HEK293 (cell line): ENCODE measurements at regions not wholly inside any gene's neighbourhood (a gene's known extent, or its start where the extent isn't known, plus 50 kb on each side); places are given as distances from the start of the nearest gene placed in this dataset.
"Not testable (repeated sequence)": the region's sequence is repeated elsewhere in the genome, so short reads cannot be mapped to it uniquely, and the experiment has no call there.

ENCODE experiments used
- CTCF ChIP-seq: fragments of 450-650 bp; formaldehyde crosslinking; IDR thresholded peaks from 2 replicates; pipeline ENCODE4 v1.5.1; 2016; ENCODE audit warnings: missing biosample characterization, missing genetic modification characterization
- YY1 ChIP-seq: fragments of 450-650 bp; formaldehyde crosslinking; IDR thresholded peaks from 2 replicates; pipeline ENCODE4 v1.5.1; 2018; ENCODE audit warnings: missing biosample characterization, missing genetic modification characterization
- ZBTB21 ChIP-seq: fragments of 450-650 bp; formaldehyde crosslinking; IDR thresholded peaks from 2 replicates; pipeline ENCODE4 v1.5.1; 2017; ENCODE audit warnings: missing biosample characterization, missing genetic modification characterization
- ZFP69B ChIP-seq: fragments of 450-650 bp; formaldehyde crosslinking; IDR thresholded peaks from 2 replicates; pipeline ENCODE4 v1.5.1; 2016; ENCODE audit warnings: missing biosample characterization, missing genetic modification characterization
- ZNF121 ChIP-seq: fragments of 450-650 bp; formaldehyde crosslinking; IDR thresholded peaks from 2 replicates; pipeline ENCODE4 v1.5.1; 2016; ENCODE audit warnings: missing biosample characterization, missing genetic modification characterization
- ZNF23 ChIP-seq: fragments of 450-650 bp; formaldehyde crosslinking; IDR thresholded peaks from 2 replicates; pipeline ENCODE4 v1.5.1; 2016; ENCODE audit warnings: missing biosample characterization, missing genetic modification characterization, borderline replicate concordance
- ZNF266 ChIP-seq: fragments of 450-650 bp; formaldehyde crosslinking; IDR thresholded peaks from 2 replicates; pipeline ENCODE4 v1.5.1; 2016; ENCODE audit warnings: missing biosample characterization, missing genetic modification characterization, low read depth
- ZNF274 ChIP-seq, 2 experiments: fragments of 200-500 bp in 1 of 2; fragments of 450-650 bp in 1 of 2; sonication (Bioruptor generic) in 1 of 2; formaldehyde crosslinking in 1 of 2; IDR thresholded peaks; 2 replicates each; pipeline versions ENCODE4 v1.5.1 to v1.6.1; 2014 to 2016; ENCODE audit warnings: borderline replicate concordance in 1 of 2, inconsistent platforms in 1 of 2, low read length in 1 of 2, missing biosample characterization in 1 of 2, missing genetic modification characterization in 1 of 2
- ZNF302 ChIP-seq: fragments of 450-650 bp; formaldehyde crosslinking; IDR thresholded peaks from 2 replicates; pipeline ENCODE4 v1.5.1; 2016; ENCODE audit warnings: missing biosample characterization, missing genetic modification characterization, low read depth
- ZNF473 ChIP-seq: fragments of 450-650 bp; formaldehyde crosslinking; IDR thresholded peaks from 2 replicates; pipeline ENCODE4 v1.5.1; 2017; ENCODE audit warnings: missing biosample characterization, missing genetic modification characterization
- ZNF544 ChIP-seq: fragments of 450-650 bp; formaldehyde crosslinking; IDR thresholded peaks from 2 replicates; pipeline ENCODE4 v1.5.0; 2017; ENCODE audit warnings: missing biosample characterization, missing genetic modification characterization
- ZNF549 ChIP-seq: fragments of 450-650 bp; IDR thresholded peaks from 2 replicates; pipeline ENCODE4 v1.5.1; 2018; ENCODE audit warnings: missing biosample characterization, missing genetic modification characterization, mild to moderate bottlenecking, inconsistent platforms, moderate library complexity
- ZNF596 ChIP-seq: fragments of 450-650 bp; IDR thresholded peaks from 2 replicates; pipeline ENCODE4 v1.5.0; 2018; ENCODE audit warnings: missing biosample characterization, mild to moderate bottlenecking, missing genetic modification characterization, moderate library complexity
- ZSCAN18 ChIP-seq: fragments of 450-650 bp; formaldehyde crosslinking; IDR thresholded peaks from 2 replicates; pipeline ENCODE4 v1.5.1; 2016; ENCODE audit warnings: missing biosample characterization, missing genetic modification characterization

- not testable (repeated sequence) for TF ChIP-seq YY1 (tag by site-specific recombination); ZNF121; CTCF (tag by site-specific recombination); ZNF23 (tag by site-specific recombination); ZNF274 (IDR thresholded peaks at IDR 0.05; ENCODE audit: low read length); ZNF274 (tag by site-specific recombination; IDR thresholded peaks at IDR 0.05; ENCODE audit: borderline replicate concordance); ZBTB21 (tag by site-specific recombination); ZNF549; ZSCAN18 (tag by site-specific recombination); ZNF473 (tag by site-specific recombination); ZNF544 (tag by site-specific recombination); ZFP69B; ZNF596; ZNF302 (tag by site-specific recombination); ZNF266
Observed at GRCh38 chrX:63233013-63233412, 118.1 kb downstream of the SPIN4 start.
